OCI-LY1 (cell line): ENCODE measurements at regions not wholly inside any gene's neighbourhood (a gene's known extent, or its start where the extent isn't known, plus 50 kb on each side); places are given as distances from the start of the nearest gene placed in this dataset.
"Not testable (repeated sequence)": the region's sequence is repeated elsewhere in the genome, so short reads cannot be mapped to it uniquely, and the experiment has no call there.

ENCODE experiments used
- CTCF ChIP-seq: fragments of 200-600 bp; sonication (generic), shearing (Covaris generic); IDR thresholded peaks from 2 replicates; pipeline ENCODE4 v1.5.1; 2017; ENCODE audit warnings: mild to moderate bottlenecking, antibody characterized with exemption, low read length, moderate library complexity, mixed read lengths
- EZH2 ChIP-seq: fragments of 200-600 bp; sonication (generic), shearing (Covaris generic); IDR thresholded peaks from 2 replicates; pipeline ENCODE4 v1.8.0; 2017; ENCODE audit warnings: borderline replicate concordance, mixed run types, mild to moderate bottlenecking, antibody characterized with exemption, low read length, moderate library complexity, mixed read lengths

- not testable (repeated sequence) for TF ChIP-seq CTCF, EZH2
Observed at GRCh38 chr2:122352151-122352550, 596.7 kb downstream of the TSN start.
